ENCODE measurements at regions not wholly inside any gene's neighbourhood (a gene's known extent, or its start where the extent isn't known, plus 50 kb on each side); places are given as distances from the start of the nearest gene placed in this dataset.

DNA sequence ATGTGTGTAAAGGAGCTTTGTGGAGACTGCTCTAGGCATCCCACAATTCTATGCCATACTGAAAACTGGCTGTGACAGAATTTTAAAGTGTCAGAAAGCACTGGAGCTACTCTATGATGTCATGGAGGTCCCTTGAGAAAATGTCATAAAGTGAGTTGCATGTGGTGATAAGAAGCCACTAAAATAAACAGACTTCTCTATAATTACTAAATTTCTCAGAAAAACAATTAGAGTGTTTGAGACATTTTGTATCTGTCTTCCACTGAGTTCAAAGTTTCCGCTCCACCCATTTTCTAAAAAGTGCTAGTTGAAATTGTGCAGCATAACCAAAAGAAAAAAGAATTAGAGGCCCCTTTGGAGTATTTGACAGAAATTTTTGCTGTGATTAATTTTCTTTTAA lies 603.9 kb downstream of the KCNJ2 start:
- Histone ChIP-seq H3K4me3 (ENCODE audit: control extremely low read depth in 1 of 5, extremely low read depth in 1 of 5, insufficient read depth in 1 of 5, low read depth in 2 of 5, low read length in 4 of 5) (no peak overlapping the region), H4K20me1 (ENCODE audit: control insufficient read depth, insufficient read depth, low read length, poor library complexity, severe bottlenecking) (no peaks in the 10 kb centered on the region), H3K9me3 (ENCODE audit: control extremely low read depth in 1 of 3, control insufficient read depth in 2 of 3, insufficient read depth in 1 of 3, low read length in 2 of 3) (no peaks in the 10 kb centered on the region), H3K27me3 (replicated peaks in 1 of 4; ENCODE audit: control extremely low read depth in 1 of 4, control insufficient read depth in 3 of 4, insufficient read depth in 4 of 4, low read length in 3 of 4) (no peaks in the 10 kb centered on the region), H3K36me3 (replicated peaks in 1 of 2; ENCODE audit: control extremely low read depth in 1 of 2, control insufficient read depth in 1 of 2, extremely low read depth in 1 of 2, insufficient read depth in 2 of 2, low read length in 1 of 2) (no peaks in the 10 kb centered on the region), H3K4me1 (ENCODE audit: control insufficient read depth in 2 of 2, insufficient read depth in 2 of 2, low read length in 2 of 2) (no peaks in the 10 kb centered on the region), H2AFZ (ENCODE audit: insufficient read depth, low read depth, low read length, poor library complexity, severe bottlenecking) (no peak overlapping the region), H3K27ac (ENCODE audit: low read length in 2 of 2) (no peak overlapping the region), H3K9ac (ENCODE audit: low read length) (no peak overlapping the region), H3K4me2 (replicated peaks; ENCODE audit: low read depth, low read length, poor library complexity, severe bottlenecking) (no peak overlapping the region), H3K79me2 (ENCODE audit: control insufficient read depth, insufficient read depth, low read length) (no peaks in the 10 kb centered on the region)
- CTCF ChIA-PET: no interaction called here
- TF ChIP-seq, protein P1, sequence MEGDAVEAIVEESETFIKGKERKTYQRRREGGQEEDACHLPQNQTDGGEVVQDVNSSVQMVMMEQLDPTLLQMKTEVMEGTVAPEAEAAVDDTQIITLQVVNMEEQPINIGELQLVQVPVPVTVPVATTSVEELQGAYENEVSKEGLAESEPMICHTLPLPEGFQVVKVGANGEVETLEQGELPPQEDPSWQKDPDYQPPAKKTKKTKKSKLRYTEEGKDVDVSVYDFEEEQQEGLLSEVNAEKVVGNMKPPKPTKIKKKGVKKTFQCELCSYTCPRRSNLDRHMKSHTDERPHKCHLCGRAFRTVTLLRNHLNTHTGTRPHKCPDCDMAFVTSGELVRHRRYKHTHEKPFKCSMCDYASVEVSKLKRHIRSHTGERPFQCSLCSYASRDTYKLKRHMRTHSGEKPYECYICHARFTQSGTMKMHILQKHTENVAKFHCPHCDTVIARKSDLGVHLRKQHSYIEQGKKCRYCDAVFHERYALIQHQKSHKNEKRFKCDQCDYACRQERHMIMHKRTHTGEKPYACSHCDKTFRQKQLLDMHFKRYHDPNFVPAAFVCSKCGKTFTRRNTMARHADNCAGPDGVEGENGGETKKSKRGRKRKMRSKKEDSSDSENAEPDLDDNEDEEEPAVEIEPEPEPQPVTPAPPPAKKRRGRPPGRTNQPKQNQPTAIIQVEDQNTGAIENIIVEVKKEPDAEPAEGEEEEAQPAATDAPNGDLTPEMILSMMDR (IDR thresholded peaks at IDR 0.05): no peak
- TF ChIP-seq EZH2 (IDR thresholded peaks at IDR 0.05; ENCODE audit: borderline replicate concordance, insufficient read depth, low read depth, low read length, poor library complexity, severe bottlenecking): no peak
- Mint-ChIP-seq H3K4me3 (no peak overlapping the region), H3K4me1 (no peaks in the 10 kb centered on the region), H3K27ac (no peak overlapping the region), H3K9me3 (ENCODE audit: insufficient read depth) (no peaks in the 10 kb centered on the region), H3K27me3 (no peaks in the 10 kb centered on the region)
- intact Hi-C loops (cut with micrococcal nuclease): no loop called here
- DNase-seq: no peak
- no CpG with 5 or more reads among the region's 1 CpG for WGBS (ENCODE audit: insufficient coverage)
- no peak for ATAC-seq (ENCODE audit: low read depth)
- POLR2A ChIA-PET: no interaction called here

DNA sequence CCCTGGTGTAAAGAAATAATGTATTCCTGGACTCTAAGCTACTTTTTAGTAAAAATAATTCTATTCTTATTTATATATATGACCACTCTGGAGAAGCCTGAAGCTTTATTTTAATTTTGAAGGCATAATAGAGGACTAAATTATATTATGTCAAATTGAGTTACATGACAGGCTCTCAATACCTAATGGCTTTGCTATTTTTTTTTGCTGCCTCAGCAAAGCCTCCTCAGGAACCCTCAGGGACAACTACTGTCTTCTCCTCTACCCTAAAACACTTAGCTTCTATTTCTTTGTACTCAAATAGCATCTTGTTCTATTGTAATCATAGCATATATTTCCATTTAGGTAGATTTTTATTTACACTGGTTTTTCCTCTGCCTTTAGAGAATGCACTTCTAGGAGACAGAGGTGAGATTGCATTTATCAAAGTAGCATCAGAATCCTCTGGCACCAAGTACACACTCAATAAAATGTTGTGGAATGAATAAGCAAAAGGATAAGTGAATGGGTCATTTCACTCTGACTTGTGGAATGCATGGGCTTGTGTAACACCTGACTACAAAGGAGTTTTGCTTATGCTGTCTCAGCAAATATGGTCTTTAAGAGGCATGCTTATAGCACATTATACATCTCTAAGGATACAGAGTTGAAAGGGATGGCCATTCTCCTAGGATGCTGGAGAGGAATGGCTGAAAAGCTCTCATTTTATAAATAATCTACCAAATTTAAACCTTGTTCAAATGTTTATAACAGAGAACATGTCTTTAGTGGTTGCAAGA lies 605.2 kb downstream of the KCNJ2 start:
- Histone ChIP-seq H3K79me2 (ENCODE audit: control insufficient read depth, insufficient read depth, low read length) (no peaks in the 10 kb centered on the region), H2AFZ (ENCODE audit: insufficient read depth, low read depth, low read length, poor library complexity, severe bottlenecking) (no peak overlapping the region), H4K20me1 (ENCODE audit: control insufficient read depth, insufficient read depth, low read length, poor library complexity, severe bottlenecking) (no peaks in the 10 kb centered on the region), H3K4me2 (replicated peaks; ENCODE audit: low read depth, low read length, poor library complexity, severe bottlenecking) (no peak overlapping the region), H3K27me3 (replicated peaks in 1 of 4; ENCODE audit: control extremely low read depth in 1 of 4, control insufficient read depth in 3 of 4, insufficient read depth in 4 of 4, low read length in 3 of 4) (no peaks in the 10 kb centered on the region), H3K4me3 (ENCODE audit: control extremely low read depth in 1 of 5, extremely low read depth in 1 of 5, insufficient read depth in 1 of 5, low read depth in 2 of 5, low read length in 4 of 5) (no peak overlapping the region), H3K9me3 (ENCODE audit: control extremely low read depth in 1 of 3, control insufficient read depth in 2 of 3, insufficient read depth in 1 of 3, low read length in 2 of 3) (peaks cover 0 to 5% (median 0%) of the 10 kb centered on the region in 3 donors), H3K27ac (ENCODE audit: low read length in 2 of 2) (no peak overlapping the region), H3K36me3 (replicated peaks in 1 of 2; ENCODE audit: control extremely low read depth in 1 of 2, control insufficient read depth in 1 of 2, extremely low read depth in 1 of 2, insufficient read depth in 2 of 2, low read length in 1 of 2) (no peaks in the 10 kb centered on the region), H3K9ac (ENCODE audit: low read length) (no peak overlapping the region), H3K4me1 (ENCODE audit: control insufficient read depth in 2 of 2, insufficient read depth in 2 of 2, low read length in 2 of 2) (no peaks in the 10 kb centered on the region)
- H3K9me3 Mint-ChIP-seq (ENCODE audit: insufficient read depth): no peaks in the 10 kb centered on the region
- intact Hi-C loops (cut with micrococcal nuclease): no loop called here
- ChIA-PET POLR2A (no interaction called here), CTCF (no interaction called here)
- TF ChIP-seq, protein P1 (IDR thresholded peaks at IDR 0.05): no peak
- TF ChIP-seq EZH2 (IDR thresholded peaks at IDR 0.05; ENCODE audit: borderline replicate concordance, insufficient read depth, low read depth, low read length, poor library complexity, severe bottlenecking): no peak
- H3K4me1 Mint-ChIP-seq: no peaks in the 10 kb centered on the region
- no peak overlapping the region for H3K4me3 Mint-ChIP-seq
- no peak for ATAC-seq (ENCODE audit: low read depth)
- no peak for DNase-seq
- no peaks in the 10 kb centered on the region for H3K27me3 Mint-ChIP-seq
- H3K27ac Mint-ChIP-seq: no peak overlapping the region

All from B cell (primary cell).